ENCODE measurements at regions not wholly inside any gene's neighbourhood (a gene's known extent, or its start where the extent isn't known, plus 50 kb on each side); places are given as distances from the start of the nearest gene placed in this dataset.

DNA sequence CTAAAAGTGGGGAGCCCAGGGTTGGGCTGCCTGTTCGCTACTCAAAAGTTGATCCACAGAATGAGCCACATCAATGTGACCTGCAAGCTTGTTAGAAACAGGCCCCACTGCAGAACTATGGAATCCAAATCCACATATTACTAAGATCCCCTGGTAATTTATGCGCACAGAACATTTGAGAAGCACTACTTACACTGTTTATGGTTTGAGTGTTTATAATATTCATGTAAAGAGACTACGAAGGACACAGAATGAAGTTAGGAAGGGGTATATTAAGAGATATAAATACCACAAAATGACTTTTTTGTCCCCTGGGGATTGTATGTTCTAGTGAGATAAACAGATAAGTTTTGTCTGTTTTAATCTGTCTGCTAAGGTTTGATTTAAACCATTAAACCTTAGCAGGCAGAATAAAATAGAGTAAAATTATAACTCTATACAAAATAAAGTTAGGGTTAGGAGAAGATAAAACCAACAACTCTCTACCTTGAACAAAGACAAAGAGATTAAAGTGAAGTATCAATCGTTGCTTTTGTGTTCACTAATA lies 666.9 kb upstream of the SOX9 start:
- peaks cover 0 to 3% (median 0%) of the 10 kb centered on the region in 4 donors for H3K9me3 ChIP-seq
- TF ChIP-seq CTCF (IDR thresholded peaks at IDR 0.05) (no peak), POLR2A (IDR thresholded peaks at IDR 0.05) (no peak), EP300 (IDR thresholded peaks at IDR 0.05) (no peak), POLR2AphosphoS5 (IDR thresholded peaks at IDR 0.05) (no peak)
- intact Hi-C loops (cut with DNase I; ENCODE audit: low total_unique reads): no loop called here
- no peak overlapping the region for H3K4me3 ChIP-seq
- no peaks in the 10 kb centered on the region for H3K36me3 ChIP-seq
- no peaks in the 10 kb centered on the region for H3K4me1 ChIP-seq
- no peaks in the 10 kb centered on the region for H3K27me3 ChIP-seq
- no peak for DNase-seq
- no peak overlapping the region for H3K27ac ChIP-seq
- WGBS, 5 donors: 74 to 89% (median 84%) methylated on average over 4 of the region's 4 CpGs

- no peak for DNase-seq
- Histone ChIP-seq H3K36me3 (no peaks in the 10 kb centered on the region), H3K4me1 (no peaks in the 10 kb centered on the region), H3K4me3 (no peak overlapping the region), H3K27me3 (no peaks in the 10 kb centered on the region), H3K9me3 (no peaks in the 10 kb centered on the region), H3K27ac (no peak overlapping the region)
- intact Hi-C loops (cut with DNase I; ENCODE audit: low total_unique reads): no loop called here
- 66 to 77% (median 70%) methylated on average over 2 of the region's 2 CpGs for WGBS, 5 donors
- no peak for TF ChIP-seq EP300 (IDR thresholded peaks at IDR 0.05)
- TF ChIP-seq POLR2AphosphoS5 (IDR thresholded peaks at IDR 0.05): no peak
- no peak for TF ChIP-seq POLR2A (IDR thresholded peaks at IDR 0.05)
- no peak for TF ChIP-seq CTCF (IDR thresholded peaks at IDR 0.05)
These were observed 665.6 kb upstream of the SOX9 start for GRCh38 chr17:71455219-71455618.

DNA sequence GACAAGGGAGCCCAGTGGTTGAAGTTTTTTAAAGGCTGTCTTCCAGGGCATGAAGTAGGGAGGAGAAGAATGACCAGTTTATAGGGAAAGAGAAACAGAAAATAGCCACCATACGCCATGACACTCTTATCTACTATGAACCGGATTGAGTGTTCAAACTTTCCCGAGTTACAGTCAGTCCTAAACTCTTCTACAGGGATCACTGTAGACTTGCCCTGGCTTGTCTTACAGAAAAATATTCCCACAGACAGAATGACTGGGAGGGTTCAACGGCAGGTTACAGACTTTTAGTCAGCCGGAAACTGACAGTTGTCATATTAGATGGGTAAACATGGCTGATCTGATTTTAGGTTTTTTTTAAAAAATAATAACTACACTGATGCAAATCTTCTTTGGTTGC lies 662.5 kb upstream of the SOX9 start:
- Histone ChIP-seq H3K4me3 (no peak overlapping the region), H3K4me1 (no peaks in the 10 kb centered on the region), H3K27ac (no peak overlapping the region), H3K27me3 (no peaks in the 10 kb centered on the region), H3K36me3 (no peaks in the 10 kb centered on the region), H3K9me3 (no peaks in the 10 kb centered on the region)
- no peak for TF ChIP-seq EP300 (IDR thresholded peaks at IDR 0.05)
- intact Hi-C loops (cut with DNase I; ENCODE audit: low total_unique reads): no loop called here
- no peak for DNase-seq
- WGBS, 5 donors: 81 to 93% (median 88%) methylated on average over 5 of the region's 5 CpGs

- H3K9me3 ChIP-seq: no peaks in the 10 kb centered on the region
- H3K36me3 ChIP-seq: no peaks in the 10 kb centered on the region
- H3K4me3 ChIP-seq: no peak overlapping the region
- no peak for TF ChIP-seq EP300 (IDR thresholded peaks at IDR 0.05)
- no peak for TF ChIP-seq POLR2A (IDR thresholded peaks at IDR 0.05)
- peak in 3 of 7 experiments; percentile 25 to 37 (median 26) for TF ChIP-seq CTCF (IDR thresholded peaks at IDR 0.05)
- TF ChIP-seq POLR2AphosphoS5 (IDR thresholded peaks at IDR 0.05): no peak
- peak; percentile 16 to 44 for DNase-seq
- intact Hi-C loops (cut with DNase I; ENCODE audit: low total_unique reads): no loop called here
- no peaks in the 10 kb centered on the region for H3K27me3 ChIP-seq
- no peak overlapping the region for H3K27ac ChIP-seq
- H3K4me1 ChIP-seq: no peaks in the 10 kb centered on the region
- 79 to 89% (median 88%) methylated on average over 4 of the region's 4 CpGs for WGBS, 5 donors
These were observed 659.9 kb upstream of the SOX9 start for GRCh38 chr17:71460943-71461342.

DNA sequence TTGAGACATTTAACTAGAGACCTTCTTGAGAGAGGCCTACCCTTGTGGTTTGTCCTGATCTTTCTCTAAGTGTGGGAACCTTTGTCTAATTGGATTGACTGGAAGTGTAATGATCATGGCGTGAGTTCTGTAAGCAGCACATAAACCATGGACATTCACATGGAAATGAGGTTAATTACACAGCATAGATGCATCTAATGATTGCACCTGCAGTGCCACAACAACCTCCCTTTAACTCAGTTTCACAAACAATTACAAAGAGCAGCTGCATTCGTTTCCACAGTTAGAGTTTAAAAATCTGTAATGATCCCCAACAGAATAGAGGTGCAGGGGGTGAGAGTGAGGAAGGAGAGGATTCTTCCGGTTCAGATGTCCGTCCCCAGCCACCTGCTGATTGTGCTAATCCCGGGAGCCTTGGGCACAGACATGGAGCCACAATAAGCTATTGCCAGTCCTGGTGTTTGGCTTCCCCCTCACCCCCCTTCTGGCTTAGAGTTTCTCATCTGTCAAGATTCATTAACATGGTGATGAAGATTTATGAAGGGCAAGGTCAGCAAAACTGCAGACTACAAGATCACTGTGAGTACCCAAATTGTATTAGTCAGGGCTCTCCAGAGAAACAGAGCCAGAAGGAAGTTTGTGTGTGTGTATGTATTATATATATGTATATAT lies 659.2 kb upstream of the SOX9 start:
- 85 to 92% (median 91%) methylated on average over 5 of the region's 5 CpGs for WGBS, 5 donors
- H3K27me3 ChIP-seq: no peaks in the 10 kb centered on the region
- no peaks in the 10 kb centered on the region for H3K4me1 ChIP-seq
- no peak overlapping the region for H3K27ac ChIP-seq
- TF ChIP-seq POLR2AphosphoS5 (IDR thresholded peaks at IDR 0.05): no peak
- TF ChIP-seq EP300 (IDR thresholded peaks at IDR 0.05): no peak
- no peak for TF ChIP-seq CTCF (IDR thresholded peaks at IDR 0.05)
- TF ChIP-seq POLR2A (IDR thresholded peaks at IDR 0.05): no peak
- intact Hi-C loops (cut with DNase I; ENCODE audit: low total_unique reads): no loop called here
- no peak for DNase-seq
- H3K9me3 ChIP-seq: no peaks in the 10 kb centered on the region
- H3K4me3 ChIP-seq: no peak overlapping the region
- H3K36me3 ChIP-seq: no peaks in the 10 kb centered on the region

Data from stomach (tissue), 8 donors.